Hematopoietic multipotent progenitor cell (in vitro differentiated cells): ENCODE measurements at regions not wholly inside any gene's neighbourhood (a gene's known extent, or its start where the extent isn't known, plus 50 kb on each side); places are given as distances from the start of the nearest gene placed in this dataset.
A peak's percentile ranks its signal among the peaks of the same experiment; 100 is the strongest.
"Not testable (repeated sequence)": the region's sequence is repeated elsewhere in the genome, so short reads cannot be mapped to it uniquely, and the experiment has no call there.

Source experiments
- DNase-seq, 3 donors: peaks; one replicate each; pipeline ENCODE4 v3.0.0-alpha.2; 2011 to 2015; ENCODE audit warnings: low read depth in 2 of 3, low spot score in 2 of 3

- peak in 1 of 3 donors; percentile 24 for DNase-seq
Measured at GRCh38 chr11:3307584-3307983, 71.4 kb downstream of the ZNF195 start.

GRCh38 chr11:3301060-3301459, 68.8 kb upstream of the MRGPRE start:
- not testable (repeated sequence) for DNase-seq

GRCh38 chr11:3300579-3300978, 68.4 kb upstream of the MRGPRE start:
- not testable (repeated sequence) for DNase-seq

GRCh38 chr11:3297834-3298233, 65.6 kb upstream of the MRGPRE start:
- DNase-seq, result not testable (repeated sequence)

GRCh38 chr11:3290563-3290962, 58.3 kb upstream of the MRGPRE start:
- not testable (repeated sequence) for DNase-seq

GRCh38 chr11:3287326-3287905, 55.2 kb upstream of the MRGPRE start:
- DNase-seq, result not testable (repeated sequence)

- not testable (repeated sequence) for DNase-seq
Measured at GRCh38 chr11:3285261-3285660, 53.0 kb upstream of the MRGPRE start.

- not testable (repeated sequence) for DNase-seq
Measured at GRCh38 chr11:3284248-3284647, 52.0 kb upstream of the MRGPRE start.

- DNase-seq, result not testable (repeated sequence)
Measured at GRCh38 chr11:3282692-3283091, 50.5 kb upstream of the MRGPRE start.
